ENCODE measurements at regions not wholly inside any gene's neighbourhood (a gene's known extent, or its start where the extent isn't known, plus 50 kb on each side); places are given as distances from the start of the nearest gene placed in this dataset.

GRCh38 chr20:16194617-16195360 lies 378.5 kb downstream of the KIF16B start:
- H3K4me2 ChIP-seq: no peak overlapping the region
- ChIA-PET CTCF (no interaction called here), POLR2A (ENCODE audit: unreplicated experiment) (no interaction called here)
- TF ChIP-seq CTCF (conservative IDR thresholded peaks at IDR 0.05) (no peak), EZH2 (IDR thresholded peaks at IDR 0.05; ENCODE audit: low read depth) (no peak)
- no peaks in the 10 kb centered on the region for H3K79me2 ChIP-seq (ENCODE audit: low read depth)
- no peak overlapping the region for H2AFZ ChIP-seq
- peaks cover 3% of the 10 kb centered on the region; the same call in 1 of the 2 replicates for H3K9me3 ChIP-seq (ENCODE audit: insufficient read depth, low read depth)
- BruUV-seq (replicated peaks): no TSS peak
- H3K27ac ChIP-seq: no peak overlapping the region
- no peaks in the 10 kb centered on the region for H3K4me1 ChIP-seq (replicated peaks; ENCODE audit: insufficient read depth)
- H3K36me3 ChIP-seq (ENCODE audit: low read depth): no peaks in the 10 kb centered on the region
- H4K20me1 ChIP-seq (ENCODE audit: insufficient read depth): no peaks in the 10 kb centered on the region
- H3K9me2 ChIP-seq (ENCODE audit: insufficient read depth): no peaks in the 10 kb centered on the region
- no peaks in the 10 kb centered on the region for H3K27me3 ChIP-seq (ENCODE audit: insufficient read depth, low read depth)
- intact Hi-C loops (cut with micrococcal nuclease; ENCODE audit: unreplicated experiment): no loop called here
- no peak for DNase-seq
- no peak overlapping the region for H3K4me3 ChIP-seq
- no peaks in the 10 kb centered on the region for H3F3A ChIP-seq (ENCODE audit: insufficient read depth, low read depth)

- H3K4me3 ChIP-seq: no peak overlapping the region
- H3K27me3 ChIP-seq (ENCODE audit: insufficient read depth, low read depth): 0 out of 2 replicates have a peak, but pooled peaks cover 4% of the 10 kb centered on the region
- no peak overlapping the region for H3K4me2 ChIP-seq
- H2AFZ ChIP-seq: no peak overlapping the region
- ChIA-PET CTCF (no interaction called here), POLR2A (ENCODE audit: unreplicated experiment) (interaction anchor here (0.7 kb wide), 1 partner anchor 289 kb away, joined by 7 read pairs; no protein-coding TSS in a partner anchor)
- intact Hi-C loops (cut with micrococcal nuclease; ENCODE audit: unreplicated experiment): no loop called here
- H4K20me1 ChIP-seq (ENCODE audit: insufficient read depth): no peaks in the 10 kb centered on the region
- H3K36me3 ChIP-seq (ENCODE audit: low read depth): no peaks in the 10 kb centered on the region
- no peaks in the 10 kb centered on the region for H3K4me1 ChIP-seq (replicated peaks; ENCODE audit: insufficient read depth)
- DNase-seq: no peak
- BruUV-seq (replicated peaks): no TSS peak
- H3K9me3 ChIP-seq (ENCODE audit: insufficient read depth, low read depth): peaks cover 3% of the 10 kb centered on the region; the same call in 1 of the 2 replicates
- H3K79me2 ChIP-seq (ENCODE audit: low read depth): no peaks in the 10 kb centered on the region
- no peak overlapping the region for H3K27ac ChIP-seq
- TF ChIP-seq CTCF (conservative IDR thresholded peaks at IDR 0.05) (no peak), EZH2 (IDR thresholded peaks at IDR 0.05; ENCODE audit: low read depth) (no peak)
- H3K9me2 ChIP-seq (ENCODE audit: insufficient read depth): no peaks in the 10 kb centered on the region
- H3F3A ChIP-seq (ENCODE audit: insufficient read depth, low read depth): no peaks in the 10 kb centered on the region
Measured at GRCh38 chr20:16191496-16191895, 381.8 kb downstream of the KIF16B start.

- Histone ChIP-seq H3F3A (ENCODE audit: insufficient read depth, low read depth) (no peaks in the 10 kb centered on the region), H3K79me2 (ENCODE audit: low read depth) (no peaks in the 10 kb centered on the region), H3K36me3 (ENCODE audit: low read depth) (no peaks in the 10 kb centered on the region), H3K4me3 (no peak overlapping the region), H2AFZ (no peak overlapping the region), H3K27me3 (ENCODE audit: insufficient read depth, low read depth) (0 out of 2 replicates have a peak, but pooled peaks cover 4% of the 10 kb centered on the region), H3K4me1 (replicated peaks; ENCODE audit: insufficient read depth) (no peaks in the 10 kb centered on the region), H3K27ac (no peak overlapping the region), H4K20me1 (ENCODE audit: insufficient read depth) (no peaks in the 10 kb centered on the region), H3K9me2 (ENCODE audit: insufficient read depth) (no peaks in the 10 kb centered on the region), H3K4me2 (no peak overlapping the region), H3K9me3 (ENCODE audit: insufficient read depth, low read depth) (peaks cover 3% of the 10 kb centered on the region; the same call in 1 of the 2 replicates)
- intact Hi-C loops (cut with micrococcal nuclease; ENCODE audit: unreplicated experiment): no loop called here
- DNase-seq: no peak
- BruUV-seq (replicated peaks): no TSS peak
- no peak for TF ChIP-seq CTCF (conservative IDR thresholded peaks at IDR 0.05)
- no peak for TF ChIP-seq EZH2 (IDR thresholded peaks at IDR 0.05; ENCODE audit: low read depth)
- CTCF ChIA-PET: no interaction called here
- POLR2A ChIA-PET (ENCODE audit: unreplicated experiment): no interaction called here
Measured at GRCh38 chr20:16189371-16189770, 383.9 kb downstream of the KIF16B start.
